Glomerular endothelial cell (primary cell): ENCODE measurements at regions not wholly inside any gene's neighbourhood (a gene's known extent, or its start where the extent isn't known, plus 50 kb on each side); places are given as distances from the start of the nearest gene placed in this dataset.

Experiments used
- DNase-seq: peaks from one replicate; pipeline ENCODE4 v3.0.0-alpha.2; 2011; ENCODE audit warnings: low read depth, low spot score; ENCODE audit errors: extremely low read depth

GRCh38 chr1:57474137-57474750, 50.4 kb upstream of the DAB1 start:
- DNase-seq, result no peak
